ENCODE measurements at regions not wholly inside any gene's neighbourhood (a gene's known extent, or its start where the extent isn't known, plus 50 kb on each side); places are given as distances from the start of the nearest gene placed in this dataset.

GRCh38 chr12:16437926-16438325 lies 90.5 kb downstream of the MGST1 start (continued):
- TF ChIP-seq ERG (CRISPR knock-in tag; IDR thresholded peaks at IDR 0.05): no peak
- TF ChIP-seq FOXP1 (CRISPR knock-in tag; IDR thresholded peaks at IDR 0.05; ENCODE audit: borderline replicate concordance): no peak
- TF ChIP-seq PREB (CRISPR knock-in tag; IDR thresholded peaks at IDR 0.05; ENCODE audit: borderline replicate concordance): no peak
- TF ChIP-seq USF1 (CRISPR knock-in tag; IDR thresholded peaks at IDR 0.05): no peak

GRCh38 chr12:16449459-16449858 lies 102.0 kb downstream of the MGST1 start:
- no peaks in the 10 kb centered on the region for H3K9me3 Mint-ChIP-seq
- CTCF ChIA-PET: interaction anchor here (0.9 kb wide), 1 partner anchor 13 kb away, joined by 3 read pairs; no protein-coding TSS in a partner anchor
- peaks cover 29% of the 10 kb centered on the region for H3K4me1 Mint-ChIP-seq
- ATAC-seq (no peak), DNase-seq (ENCODE audit: low spot score) (no peak)
- no peaks in the 10 kb centered on the region for H3K36me3 Mint-ChIP-seq
- POLR2A ChIA-PET: no interaction called here
- no peak overlapping the region for H3K4me3 Mint-ChIP-seq
- no peak overlapping the region for H3K27ac Mint-ChIP-seq
- H3K27me3 Mint-ChIP-seq (ENCODE audit: low read depth): peaks cover 40% of the 10 kb centered on the region
- TF ChIP-seq CREB1 (CRISPR knock-in tag; IDR thresholded peaks at IDR 0.05) (no peak), NR1H2 (CRISPR knock-in tag; IDR thresholded peaks at IDR 0.05) (no peak), MAX (CRISPR knock-in tag; IDR thresholded peaks at IDR 0.05) (no peak), ZNF121 (CRISPR knock-in tag; IDR thresholded peaks at IDR 0.05) (no peak), ZNF219 (CRISPR knock-in tag; IDR thresholded peaks at IDR 0.05; ENCODE audit: borderline replicate concordance) (no peak), ATF3 (CRISPR knock-in tag; conservative IDR thresholded peaks at IDR 0.05) (no peak), GTF2I (CRISPR knock-in tag; conservative IDR thresholded peaks at IDR 0.05) (no peak), IRF2 (CRISPR knock-in tag; IDR thresholded peaks at IDR 0.05; ENCODE audit: borderline replicate concordance, low read depth) (no peak), ZBTB43 (CRISPR knock-in tag; IDR thresholded peaks at IDR 0.05) (no peak), SOX15 (CRISPR knock-in tag; IDR thresholded peaks at IDR 0.05) (no peak), CBFB (CRISPR knock-in tag; IDR thresholded peaks at IDR 0.05; ENCODE audit: low read depth) (no peak), ATF2 (CRISPR knock-in tag; IDR thresholded peaks at IDR 0.05; ENCODE audit: borderline replicate concordance, low read depth) (no peak), TCF7 (CRISPR knock-in tag; IDR thresholded peaks at IDR 0.05; ENCODE audit: low read depth) (no peak), HMGXB4 (CRISPR knock-in tag; IDR thresholded peaks at IDR 0.05) (no peak), OVOL2 (CRISPR knock-in tag; IDR thresholded peaks at IDR 0.05; ENCODE audit: borderline replicate concordance) (no peak)
